B cell (primary cell): ENCODE measurements at regions not wholly inside any gene's neighbourhood (a gene's known extent, or its start where the extent isn't known, plus 50 kb on each side); places are given as distances from the start of the nearest gene placed in this dataset. TPM values are rescaled to one million over a fixed set of nuclear protein-coding genes. Genes with fewer than 3 reads are reported as not detected.

ENCODE experiments used
- ATAC-seq: fragments of 200-7000 bp; cut with Tn5 transposase; one replicate; pipeline ENCODE4 v1.10.0; 2021; ENCODE audit warnings: low read depth, mild to moderate bottlenecking, moderate number of reproducible peaks, moderate library complexity
- CTCF ChIA-PET: fragments of 350-600 bp; sonication (Branson Sonifier 250); formaldehyde crosslinking; loops from one replicate; lab custom pipeline; 2021; ENCODE audit warnings: antibody characterized with exemption, inconsistent platforms; lab: Charles Lee
- POLR2A ChIA-PET: fragments of 350-600 bp; sonication (Branson Sonifier 250); formaldehyde crosslinking; loops from one replicate; lab custom pipeline; 2021; ENCODE audit warnings: antibody characterized with exemption; lab: Charles Lee
- DNase-seq: peaks from one replicate; pipeline ENCODE4 v3.0.0; 2013
- H2AFZ ChIP-seq: 2 replicates; pipeline ENCODE4 v1.6.1; 2012; ENCODE audit warnings: mild to moderate bottlenecking, low read depth, low read length; ENCODE audit not compliant: insufficient read depth, poor library complexity, severe bottlenecking
- H3K27ac ChIP-seq, 2 donors: 1 replicate in 1 of 2; 2 replicates in 1 of 2; pipeline ENCODE4 v1.5.1; 2012 to 2013; ENCODE audit warnings: low read length in 2 of 2, mild to moderate bottlenecking in 2 of 2, moderate library complexity in 1 of 2
- H3K27me3 ChIP-seq, 4 experiments: fragments of 200-600 bp in 1 of 4; sonication (generic) in 1 of 4; replicated peaks in 1 of 4; 1 replicate in 2 of 4; 2 replicates in 2 of 4; pipeline versions ENCODE4 v1.6.1 to v1.7.0; 2013 to 2016; ENCODE audit warnings: low read length in 3 of 4, mild to moderate bottlenecking in 2 of 4, mixed read lengths in 1 of 4, moderate library complexity in 1 of 4; ENCODE audit not compliant: insufficient read depth in 4 of 4, control insufficient read depth in 3 of 4; ENCODE audit errors: control extremely low read depth in 1 of 4
- H3K36me3 ChIP-seq, 2 experiments: replicated peaks in 1 of 2; 1 replicate in 1 of 2; 2 replicates in 1 of 2; pipeline versions ENCODE4 v1.6.1 to v1.7.1; 2013; ENCODE audit warnings: low read length in 1 of 2; ENCODE audit not compliant: insufficient read depth in 2 of 2, control insufficient read depth in 1 of 2; ENCODE audit errors: control extremely low read depth in 1 of 2, extremely low read depth in 1 of 2
- H3K4me1 ChIP-seq, 2 donors: fragments of 200-600 bp in 1 of 2; sonication (generic) in 1 of 2; 1 replicate in 1 of 2; 2 replicates in 1 of 2; pipeline versions ENCODE4 v1.5.1 to v1.6.1; 2013 to 2017; ENCODE audit warnings: low read length in 2 of 2; ENCODE audit not compliant: control insufficient read depth in 2 of 2, insufficient read depth in 2 of 2
- H3K4me2 ChIP-seq: replicated peaks from 2 replicates; pipeline ENCODE3; 2012; ENCODE audit warnings: mild to moderate bottlenecking, low read depth, low read length; ENCODE audit not compliant: poor library complexity, severe bottlenecking
- H3K4me3 ChIP-seq, 5 experiments: fragments of 200-600 bp in 1 of 5; sonication (generic) in 1 of 5; 1 replicate in 3 of 5; 2 replicates in 2 of 5; pipeline versions ENCODE4 v1.5.1 to v1.7.0; 2011 to 2016; ENCODE audit warnings: low read length in 4 of 5, mild to moderate bottlenecking in 4 of 5, low read depth in 2 of 5, control low read depth in 1 of 5, moderate library complexity in 1 of 5; ENCODE audit not compliant: insufficient read depth in 1 of 5; ENCODE audit errors: control extremely low read depth in 1 of 5, extremely low read depth in 1 of 5
- H3K79me2 ChIP-seq: fragments of 200-600 bp; sonication (generic); one replicate; pipeline ENCODE4 v1.6.0; 2016; ENCODE audit warnings: low read length; ENCODE audit not compliant: control insufficient read depth, insufficient read depth
- H3K9ac ChIP-seq: fragments of 200-600 bp; sonication (generic); 2 replicates; pipeline ENCODE4 v1.6.1; 2017; ENCODE audit warnings: mild to moderate bottlenecking, low read length, moderate library complexity
- H3K9me3 ChIP-seq, 3 donors: one replicate each; pipeline versions ENCODE4 v1.6.1 to v1.7.1; 2013; ENCODE audit warnings: low read length in 2 of 3; ENCODE audit not compliant: control insufficient read depth in 2 of 3, insufficient read depth in 1 of 3; ENCODE audit errors: control extremely low read depth in 1 of 3
- H4K20me1 ChIP-seq: 2 replicates; pipeline ENCODE4 v1.6.0; 2012; ENCODE audit warnings: mild to moderate bottlenecking, low read length; ENCODE audit not compliant: insufficient read depth, control insufficient read depth, poor library complexity, severe bottlenecking
- H3K27ac Mint-ChIP-seq: one replicate; pipeline ENCODE4 v1.8.0; 2021; ENCODE audit warnings: mixed read lengths
- H3K27me3 Mint-ChIP-seq: one replicate; pipeline ENCODE4 v1.8.0; 2021; ENCODE audit warnings: mixed read lengths
- H3K4me1 Mint-ChIP-seq: one replicate; pipeline ENCODE4 v1.8.0; 2021; ENCODE audit warnings: mixed read lengths
- H3K4me3 Mint-ChIP-seq: one replicate; pipeline ENCODE4 v1.8.0; 2021; ENCODE audit warnings: mixed read lengths
- H3K9me3 Mint-ChIP-seq: one replicate; pipeline ENCODE4 v1.8.0; 2022; ENCODE audit warnings: mixed read lengths; ENCODE audit not compliant: insufficient read depth
- CTCF ChIP-seq: fragments of 200-600 bp; IDR thresholded peaks from one replicate; pipeline ENCODE4 v1.8.0; 2022; ENCODE audit warnings: antibody characterized with exemption, mild to moderate bottlenecking
- EZH2 ChIP-seq: IDR thresholded peaks from 2 replicates; pipeline ENCODE4 v1.6.1; 2012; ENCODE audit warnings: borderline replicate concordance, low read depth, mild to moderate bottlenecking, moderate library complexity, low read length; ENCODE audit not compliant: insufficient read depth, poor library complexity, severe bottlenecking
- WGBS: methylation state at CpG from one replicate; pipeline ENCODE4 v1.1.5; 2013; ENCODE audit warnings: missing lambda C conversion rate; ENCODE audit not compliant: insufficient coverage; 5-methylcytosine and 5-hydroxymethylcytosine counted together
- intact Hi-C: fragments of 100-400 bp; cut with micrococcal nuclease; formaldehyde crosslinking; loops from one replicate; pipeline ENCODE4 v1.10.0; 2022
- small RNA-seq: library from RNA; depleted of rRNA; stranded (forward); fragments of <200 nt; gene quantifications from one replicate; pipeline ENCODE3, GENCODE V24; 2012; ENCODE audit warnings: low replicate concordance, low read depth; ENCODE audit not compliant: insufficient read length

GRCh38 chrX:39996536-39996935 is 101.2 kb downstream of the BCOR start:
- ChIA-PET CTCF (no interaction called here), POLR2A (no interaction called here)
- H3K4me1 ChIP-seq, result no peaks in the 10 kb centered on the region
- Mint-ChIP-seq H3K4me3 (no peak overlapping the region), H3K27me3 (no peaks in the 10 kb centered on the region), H3K4me1 (no peaks in the 10 kb centered on the region), H3K27ac (no peak overlapping the region), H3K9me3 (no peaks in the 10 kb centered on the region)
- TF ChIP-seq CTCF (no peak), EZH2 (no peak)
- no peak overlapping the region for H2AFZ ChIP-seq
- no peaks in the 10 kb centered on the region for H4K20me1 ChIP-seq
- ATAC-seq, result no peak
- no peak overlapping the region for H3K4me3 ChIP-seq
- H3K9ac ChIP-seq, result no peak overlapping the region
- H3K36me3 ChIP-seq, result no peaks in the 10 kb centered on the region
- no peaks in the 10 kb centered on the region for H3K9me3 ChIP-seq
- 82% methylated on average over 5 of the region's 8 CpGs for WGBS
- H3K79me2 ChIP-seq, result no peaks in the 10 kb centered on the region
- no peak overlapping the region for H3K4me2 ChIP-seq
- peaks cover 0 to 4% (median 0%) of the 10 kb centered on the region in 4 experiments for H3K27me3 ChIP-seq
- H3K27ac ChIP-seq, result no peak overlapping the region
- intact Hi-C loops, result no loop called here
- no peak for DNase-seq

GRCh38 chrX:39998636-39999406 is 98.9 kb downstream of the BCOR start:
- CTCF ChIA-PET, result no interaction called here
- H3K79me2 ChIP-seq, result no peaks in the 10 kb centered on the region
- H3K36me3 ChIP-seq, result no peaks in the 10 kb centered on the region
- H3K9me3 ChIP-seq, result no peaks in the 10 kb centered on the region
- no peak overlapping the region for H3K27ac ChIP-seq
- no CpG with 5 or more reads among the region's 6 CpGs for WGBS
- Mint-ChIP-seq H3K4me1 (no peaks in the 10 kb centered on the region), H3K27ac (no peak overlapping the region), H3K4me3 (no peak overlapping the region), H3K9me3 (no peaks in the 10 kb centered on the region), H3K27me3 (no peaks in the 10 kb centered on the region)
- intact Hi-C loops, result no loop called here
- no peak overlapping the region for H2AFZ ChIP-seq
- TF ChIP-seq EZH2 (no peak), CTCF (no peak)
- POLR2A ChIA-PET, result no interaction called here
- no peak for DNase-seq
- peaks cover 0 to 4% (median 0%) of the 10 kb centered on the region in 4 experiments for H3K27me3 ChIP-seq
- no peak overlapping the region for H3K4me3 ChIP-seq
- no peak for ATAC-seq
- no peak overlapping the region for H3K9ac ChIP-seq
- H3K4me1 ChIP-seq, result no peaks in the 10 kb centered on the region
- no peaks in the 10 kb centered on the region for H4K20me1 ChIP-seq
- H3K4me2 ChIP-seq, result no peak overlapping the region

Small RNAs in the stretch of these regions (small RNA-seq; reads per million reads assigned to genes)
- not detected for gene MIR1587
- gene MIR3937, result not detected
- gene RN7SL732P, result not detected
- gene RNU6-591P, result not detected
